22Rv1 (cell line): ENCODE measurements at regions not wholly inside any gene's neighbourhood (a gene's known extent, or its start where the extent isn't known, plus 50 kb on each side); places are given as distances from the start of the nearest gene placed in this dataset.

ENCODE experiments used
- ZFX ChIP-seq: fragments of 450-650 bp; IDR thresholded peaks from 2 replicates; pipeline ENCODE4 v1.6.1; 2017; ENCODE audit warnings: antibody characterized with exemption, borderline replicate concordance
- TF ChIP-seq, protein P1 (sequence below): fragments of 450-650 bp; IDR thresholded peaks from 2 replicates; pipeline ENCODE4 v1.5.1; 2017; ENCODE audit warnings: mild to moderate bottlenecking

DNA sequence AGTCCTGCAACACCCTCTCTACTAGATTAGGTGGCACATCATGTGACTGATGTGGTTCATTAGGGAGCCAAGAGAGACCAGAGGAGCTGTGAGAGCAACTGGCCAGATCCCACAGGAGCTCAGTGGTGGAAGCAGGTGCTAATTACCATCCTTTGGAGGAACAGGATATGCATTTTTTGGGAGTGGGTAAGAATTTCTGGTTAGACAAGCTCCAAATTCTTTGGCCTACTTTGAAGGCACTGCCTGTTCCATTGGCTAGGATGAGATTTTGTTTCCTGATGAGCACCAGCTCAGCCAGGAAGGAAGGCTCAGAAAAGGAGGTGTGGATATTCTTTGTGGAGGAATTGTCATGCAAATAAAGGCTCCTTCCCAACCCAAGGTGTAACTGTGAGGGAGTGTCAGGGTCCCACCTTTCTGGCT is 130.3 kb upstream of the BMP2 start:
- TF ChIP-seq, protein P1, sequence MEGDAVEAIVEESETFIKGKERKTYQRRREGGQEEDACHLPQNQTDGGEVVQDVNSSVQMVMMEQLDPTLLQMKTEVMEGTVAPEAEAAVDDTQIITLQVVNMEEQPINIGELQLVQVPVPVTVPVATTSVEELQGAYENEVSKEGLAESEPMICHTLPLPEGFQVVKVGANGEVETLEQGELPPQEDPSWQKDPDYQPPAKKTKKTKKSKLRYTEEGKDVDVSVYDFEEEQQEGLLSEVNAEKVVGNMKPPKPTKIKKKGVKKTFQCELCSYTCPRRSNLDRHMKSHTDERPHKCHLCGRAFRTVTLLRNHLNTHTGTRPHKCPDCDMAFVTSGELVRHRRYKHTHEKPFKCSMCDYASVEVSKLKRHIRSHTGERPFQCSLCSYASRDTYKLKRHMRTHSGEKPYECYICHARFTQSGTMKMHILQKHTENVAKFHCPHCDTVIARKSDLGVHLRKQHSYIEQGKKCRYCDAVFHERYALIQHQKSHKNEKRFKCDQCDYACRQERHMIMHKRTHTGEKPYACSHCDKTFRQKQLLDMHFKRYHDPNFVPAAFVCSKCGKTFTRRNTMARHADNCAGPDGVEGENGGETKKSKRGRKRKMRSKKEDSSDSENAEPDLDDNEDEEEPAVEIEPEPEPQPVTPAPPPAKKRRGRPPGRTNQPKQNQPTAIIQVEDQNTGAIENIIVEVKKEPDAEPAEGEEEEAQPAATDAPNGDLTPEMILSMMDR: no peak
- TF ChIP-seq ZFX: no peak
